HG02763 (cell line): ENCODE measurements at regions not wholly inside any gene's neighbourhood (a gene's known extent, or its start where the extent isn't known, plus 50 kb on each side); places are given as distances from the start of the nearest gene placed in this dataset.
"Not testable (repeated sequence)": the region's sequence is repeated elsewhere in the genome, so short reads cannot be mapped to it uniquely, and the experiment has no call there.

Experiments used
- ATAC-seq: cut with Tn5 transposase; IDR thresholded peaks from one replicate; pipeline ENCODE4 v1.9.1; 2021; ENCODE audit warnings: mild to moderate bottlenecking, moderate library complexity; ENCODE audit not compliant: unreplicated experiment

DNA sequence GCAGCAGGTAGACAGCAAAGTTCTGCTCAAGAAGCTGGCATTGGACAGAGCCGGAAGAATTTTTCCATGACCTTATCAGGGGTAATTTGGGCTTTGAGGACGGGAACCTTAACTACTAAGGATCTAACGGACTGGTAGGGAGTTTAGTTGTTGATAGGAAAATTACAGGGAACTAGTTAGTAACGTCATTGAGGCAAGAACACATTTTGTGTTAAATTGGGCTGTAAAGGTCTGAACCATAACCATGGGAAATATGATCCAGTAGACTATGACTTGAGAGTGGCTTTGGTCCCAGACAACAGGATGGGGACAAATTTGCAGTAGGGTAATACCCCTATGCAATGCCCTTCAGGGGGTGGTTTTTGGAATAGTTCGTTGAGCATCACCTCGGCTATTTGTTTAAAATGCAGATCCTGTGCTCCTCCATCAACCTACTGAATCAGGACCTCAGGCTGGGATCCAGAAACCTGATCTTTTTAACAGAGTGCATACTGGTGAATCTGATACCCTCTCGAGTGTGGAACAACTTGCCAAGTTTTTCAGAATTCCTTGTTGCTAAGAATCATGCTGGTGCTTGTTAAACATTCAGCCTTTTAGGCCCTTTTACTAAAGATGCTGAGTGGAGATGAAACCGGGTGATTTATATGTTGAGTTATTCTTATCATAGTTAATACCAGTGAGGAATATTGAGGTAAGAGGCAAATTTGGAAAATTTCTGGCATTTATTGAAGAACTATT lies 255.1 kb downstream of the MAP2K6 start:
- no peak for ATAC-seq

DNA sequence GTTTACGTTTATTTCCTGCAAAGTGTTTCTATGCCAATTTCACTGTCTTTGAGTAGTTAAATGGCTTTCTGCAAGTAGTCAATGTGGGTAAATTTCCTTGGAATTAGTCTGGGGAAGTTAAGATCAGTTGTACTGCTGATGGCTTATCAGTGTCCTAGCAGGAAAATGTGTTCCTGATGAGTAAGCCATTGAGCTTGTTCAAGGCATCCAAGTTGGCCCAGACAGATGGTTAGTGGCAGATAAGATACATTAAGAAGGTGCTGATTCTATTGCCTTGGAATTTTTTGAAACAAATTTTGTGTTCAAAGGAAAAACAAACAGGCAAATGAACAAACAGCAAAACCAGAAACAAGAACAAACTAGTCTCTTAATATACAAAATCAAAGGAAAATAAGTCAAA lies 258.4 kb downstream of the MAP2K6 start:
- ATAC-seq = no peak

DNA sequence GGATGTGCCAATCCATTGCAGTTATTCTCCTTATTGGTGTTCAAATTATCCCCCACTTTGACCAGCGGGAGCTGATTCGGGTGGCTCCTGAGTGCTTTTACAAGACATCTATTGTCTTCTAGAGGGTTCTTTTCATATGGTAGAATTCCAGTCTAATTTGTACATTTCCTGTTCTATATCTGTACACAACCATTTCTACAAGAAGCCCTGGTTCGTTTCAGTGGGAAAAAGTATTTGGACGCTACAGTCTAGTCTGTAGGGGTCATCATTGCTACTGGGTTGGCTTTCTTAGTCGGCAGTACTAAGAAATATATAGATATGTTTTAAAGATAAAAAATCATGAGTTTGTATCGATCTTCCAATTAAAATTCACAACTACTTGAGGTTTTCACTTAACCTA lies 262.6 kb downstream of the MAP2K6 start:
- ATAC-seq = no peak

DNA sequence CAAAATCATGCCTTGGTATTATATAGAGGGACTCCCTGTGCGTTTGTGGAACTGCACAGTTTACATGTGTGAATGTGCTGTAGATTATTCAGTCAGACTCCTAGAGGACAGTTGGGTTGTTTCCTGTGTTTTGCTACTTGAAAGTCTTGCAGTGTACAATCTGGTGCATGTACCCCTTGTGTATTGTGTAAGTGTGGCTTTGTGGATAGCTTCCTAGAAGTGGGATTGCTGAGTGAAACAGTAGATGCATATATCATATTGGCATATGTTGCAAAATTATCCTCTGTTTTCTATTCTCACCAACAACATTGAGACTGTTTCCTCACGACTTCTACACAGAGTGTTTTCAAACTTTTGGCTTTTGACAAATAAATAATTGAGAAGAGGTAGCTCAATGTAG lies 263.7 kb downstream of the MAP2K6 start:
- no peak for ATAC-seq

DNA sequence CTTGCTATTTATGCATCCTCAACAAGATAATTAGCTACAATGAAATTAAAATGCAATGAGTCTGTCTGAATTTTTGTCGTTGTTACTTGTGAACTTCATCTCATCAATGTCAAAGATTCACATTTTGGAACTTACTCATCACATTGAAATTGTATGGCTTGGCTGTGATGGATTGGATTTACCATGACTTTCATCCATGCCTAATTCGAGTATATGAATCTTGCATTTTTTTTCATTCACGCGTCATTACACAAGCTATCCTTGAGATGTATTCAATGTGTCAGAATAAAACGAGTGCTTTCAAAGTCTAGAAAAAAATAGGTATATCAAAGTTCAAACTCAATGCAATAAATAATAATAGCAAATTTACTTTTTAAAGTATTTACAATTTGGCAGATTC lies 265.3 kb downstream of the MAP2K6 start:
- ATAC-seq = no peak

DNA sequence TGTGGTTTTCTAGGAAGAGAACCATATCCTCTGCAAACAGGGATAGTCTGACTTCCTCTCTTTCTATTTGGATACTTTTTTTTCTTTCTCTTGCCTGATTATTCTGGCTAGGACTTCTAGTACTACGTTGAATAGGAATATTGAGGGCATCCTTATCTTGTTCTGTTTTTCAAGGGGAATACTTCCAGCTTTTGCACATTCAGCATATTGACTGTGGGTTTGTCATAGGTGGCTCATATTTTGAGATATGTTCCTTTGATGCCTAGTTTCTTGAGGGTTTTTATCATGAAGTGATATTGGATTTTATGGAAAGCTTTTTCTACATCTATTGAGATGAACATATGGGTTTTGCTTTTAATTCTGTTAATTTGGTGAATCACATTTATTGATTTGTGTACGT lies 269.8 kb downstream of the MAP2K6 start:
- ATAC-seq = no peak

DNA sequence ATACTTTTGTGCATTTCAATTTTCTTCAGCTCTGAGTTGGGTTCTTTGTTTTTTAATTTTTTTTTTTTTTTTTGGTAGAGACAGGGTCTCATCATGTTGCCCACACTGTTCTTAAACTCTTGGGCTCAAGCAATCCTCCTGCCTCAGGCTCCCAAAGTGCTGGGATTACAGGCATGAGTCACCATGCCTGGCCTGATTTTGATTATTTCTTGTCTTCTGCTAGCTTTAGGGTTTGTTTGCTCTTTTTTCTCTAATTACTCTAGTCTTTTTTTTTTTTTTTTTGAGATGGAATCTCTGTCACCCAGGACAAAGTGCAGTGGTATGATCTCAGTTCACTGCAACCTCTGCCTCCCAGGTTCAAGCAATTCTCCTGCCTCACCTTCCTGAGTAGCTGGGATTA lies 270.7 kb downstream of the MAP2K6 start:
- not testable (repeated sequence) for ATAC-seq

DNA sequence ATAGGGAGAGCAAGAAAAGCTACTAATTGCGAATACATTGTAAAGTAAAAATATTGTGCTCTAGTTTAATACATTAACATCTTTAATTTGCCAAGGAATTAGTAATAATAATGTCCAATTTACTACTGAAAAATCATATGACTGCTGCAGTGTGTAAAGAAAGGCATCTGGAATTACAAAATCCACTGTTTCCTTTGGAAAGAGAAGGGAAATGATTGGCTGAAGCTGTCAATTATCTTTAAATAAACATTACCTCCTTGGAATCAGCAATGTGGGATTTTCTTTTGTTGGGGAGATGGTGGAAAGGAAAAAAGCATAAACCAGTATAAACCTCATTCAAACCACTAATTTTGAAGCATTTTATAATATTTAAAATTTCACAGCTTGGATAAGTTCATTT lies 276.0 kb downstream of the MAP2K6 start:
- ATAC-seq = no peak

DNA sequence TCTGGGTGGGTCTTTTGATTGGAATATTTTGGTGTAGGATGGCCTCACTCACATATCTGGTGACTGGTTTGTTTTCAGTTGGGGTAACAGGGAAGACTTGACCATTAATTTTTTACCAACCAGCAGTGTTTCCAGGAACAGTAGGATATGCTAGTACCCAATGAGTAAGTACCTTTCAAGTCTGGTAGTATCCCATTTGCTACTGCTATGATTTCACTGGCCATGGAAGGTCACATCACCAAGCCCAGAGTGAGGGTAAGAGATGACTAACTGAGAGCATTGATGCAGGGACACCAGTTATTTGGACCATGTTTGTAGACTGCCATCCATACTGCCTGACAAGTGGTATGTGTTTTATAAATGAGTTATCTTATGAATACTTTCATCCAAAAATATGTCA lies 277.7 kb downstream of the MAP2K6 start:
- no peak for ATAC-seq

DNA sequence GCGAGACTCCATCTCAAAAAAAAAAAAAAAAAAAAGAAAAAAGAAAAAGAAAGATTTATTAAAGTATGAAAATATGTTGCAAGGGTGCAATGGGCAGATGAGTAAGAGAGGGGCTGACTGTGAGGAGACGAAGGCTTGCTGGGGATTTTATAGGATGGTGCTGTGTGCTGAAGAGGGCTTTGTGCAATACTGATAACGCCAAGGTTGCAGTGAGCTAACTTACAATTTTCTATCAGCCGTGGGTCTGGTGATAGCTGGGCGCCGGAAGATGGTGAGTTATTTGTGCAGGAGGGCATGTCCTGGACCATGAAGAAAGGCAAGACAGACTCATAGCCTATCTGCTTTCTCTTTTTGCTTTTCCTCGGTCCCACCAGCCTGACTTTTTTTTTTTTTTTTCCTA lies 281.1 kb downstream of the MAP2K6 start:
- no peak for ATAC-seq

DNA sequence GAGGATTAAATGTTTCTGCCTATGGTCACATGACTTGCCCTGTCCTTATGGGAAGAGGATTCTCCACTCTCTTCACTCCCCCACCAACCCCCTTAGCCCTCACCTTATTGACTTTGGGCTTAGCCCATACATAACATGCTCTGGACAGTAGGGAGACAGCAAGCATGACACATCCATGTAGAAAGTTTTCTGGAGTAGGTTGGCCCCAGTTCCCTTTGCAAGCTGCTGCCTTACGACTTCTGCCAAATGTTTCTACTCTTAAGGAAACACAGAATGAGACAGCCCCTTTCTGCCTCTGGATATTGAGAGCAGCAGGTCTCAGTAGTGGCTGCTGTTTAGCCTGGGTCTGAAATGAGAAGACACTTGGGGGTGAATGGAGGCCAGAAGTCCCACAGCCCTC lies 282.2 kb downstream of the MAP2K6 start:
- no peak for ATAC-seq

DNA sequence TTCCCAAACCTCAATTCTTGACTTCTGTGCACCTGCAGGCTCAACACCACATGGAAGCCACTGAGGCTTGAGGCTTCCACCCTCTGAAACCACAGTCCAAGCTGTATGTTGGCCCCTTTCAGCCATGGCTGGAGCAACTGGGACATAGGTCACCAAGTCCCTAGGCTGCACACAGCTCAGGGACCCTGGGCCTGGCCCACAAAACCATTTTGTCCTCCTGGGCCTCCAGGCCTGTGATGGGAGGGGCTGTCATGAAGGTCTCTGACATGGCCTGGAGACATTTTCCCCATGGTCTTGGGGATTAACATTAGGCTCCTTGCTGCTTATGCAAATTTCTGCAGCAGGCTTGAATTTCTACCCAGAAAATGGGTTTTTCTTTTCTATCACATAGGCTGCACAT lies 283.9 kb downstream of the MAP2K6 start:
- ATAC-seq = not testable (repeated sequence)

DNA sequence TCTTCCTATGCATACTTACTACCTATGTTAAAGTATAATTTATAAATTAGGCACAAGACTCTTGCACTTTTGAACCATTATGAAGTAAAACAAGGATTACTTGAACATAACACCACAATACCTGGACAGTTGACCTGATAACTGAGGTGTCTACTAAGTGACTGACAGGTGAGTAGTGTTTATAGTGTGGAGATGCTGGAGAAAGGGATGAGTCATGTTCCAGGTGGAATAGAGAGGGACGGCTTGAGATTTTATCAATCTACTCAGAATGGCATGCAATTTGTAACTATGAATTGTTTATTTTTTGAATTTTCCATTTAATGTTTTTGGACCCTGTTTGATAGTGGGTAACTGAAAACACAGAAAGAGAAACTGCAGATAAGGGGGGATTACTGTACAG lies 287.6 kb downstream of the MAP2K6 start:
- ATAC-seq = no peak

DNA sequence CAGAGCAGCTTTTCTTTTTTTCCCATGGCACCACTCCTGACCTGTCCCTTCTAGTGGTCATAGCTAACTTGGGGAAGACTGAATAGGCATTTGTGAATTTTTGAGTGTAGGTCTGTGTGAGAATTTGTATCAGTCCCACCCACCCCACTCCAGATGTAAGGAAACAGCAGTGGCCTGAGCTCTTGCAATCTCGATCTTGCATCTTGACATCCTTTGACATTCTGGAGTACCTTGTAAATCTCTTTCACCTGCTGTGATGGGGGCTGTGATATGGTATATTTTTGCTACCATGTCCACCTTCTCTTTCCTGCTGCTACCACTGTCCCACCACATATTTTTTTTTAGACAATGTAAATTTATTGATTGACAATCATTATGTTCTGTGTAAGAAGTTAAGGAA lies 289.3 kb downstream of the MAP2K6 start:
- no peak for ATAC-seq

DNA sequence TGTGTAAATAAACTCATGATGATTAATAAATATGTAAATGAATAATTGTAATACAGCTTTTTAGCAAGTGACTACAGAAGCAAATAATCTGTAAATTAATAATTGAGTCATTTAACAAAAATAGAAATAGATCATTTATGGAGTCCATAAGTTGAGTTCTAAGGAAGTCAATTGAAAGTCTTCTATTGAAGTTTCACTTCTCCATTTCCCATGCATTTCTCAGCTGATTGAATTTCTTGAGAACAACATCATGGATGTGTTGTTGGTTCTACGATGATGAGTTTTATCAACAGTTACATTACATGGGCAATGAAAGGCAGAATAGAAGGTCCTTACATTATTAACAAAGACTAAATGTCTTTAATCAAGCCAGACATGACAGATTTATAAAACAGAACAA lies 290.4 kb downstream of the MAP2K6 start:
- ATAC-seq = no peak

DNA sequence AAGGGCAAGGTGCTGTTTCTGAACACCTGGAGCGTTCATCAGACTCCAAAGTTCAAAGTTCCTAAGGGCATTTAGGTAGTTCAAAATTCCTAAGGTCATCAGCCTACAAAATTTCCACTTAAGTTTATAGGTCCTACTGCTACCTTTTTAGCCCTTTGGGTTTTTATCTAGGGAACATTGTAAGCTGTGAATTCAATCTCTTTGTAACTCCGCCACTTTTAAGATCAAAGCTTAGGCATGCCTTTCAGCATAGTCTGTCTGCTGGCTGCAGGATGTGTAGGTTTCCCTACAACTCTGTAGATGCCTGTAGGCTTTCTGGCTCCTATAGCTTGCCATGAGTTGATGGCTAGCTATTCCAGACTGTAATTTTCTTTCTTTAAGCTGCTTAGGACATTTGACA lies 291.6 kb downstream of the MAP2K6 start:
- ATAC-seq = no peak

DNA sequence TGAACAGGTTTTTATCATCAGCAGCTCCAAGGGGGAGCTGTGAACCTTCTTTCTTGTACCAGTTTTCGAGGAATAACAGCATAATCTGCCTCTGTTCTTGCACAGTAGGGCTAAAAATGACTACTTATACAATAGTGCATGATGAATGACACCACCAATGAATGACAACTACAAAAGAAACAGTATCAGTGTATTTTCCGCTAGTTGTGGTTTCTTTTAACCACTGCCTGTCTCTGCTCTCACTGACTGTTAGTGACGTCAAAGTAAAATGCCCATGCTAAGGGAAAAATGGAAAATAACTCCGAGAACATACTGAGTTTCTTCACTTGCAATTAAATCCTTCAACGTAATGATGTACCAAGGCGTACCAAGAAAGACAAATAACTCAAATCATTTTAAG lies 294.9 kb downstream of the MAP2K6 start:
- no peak for ATAC-seq

DNA sequence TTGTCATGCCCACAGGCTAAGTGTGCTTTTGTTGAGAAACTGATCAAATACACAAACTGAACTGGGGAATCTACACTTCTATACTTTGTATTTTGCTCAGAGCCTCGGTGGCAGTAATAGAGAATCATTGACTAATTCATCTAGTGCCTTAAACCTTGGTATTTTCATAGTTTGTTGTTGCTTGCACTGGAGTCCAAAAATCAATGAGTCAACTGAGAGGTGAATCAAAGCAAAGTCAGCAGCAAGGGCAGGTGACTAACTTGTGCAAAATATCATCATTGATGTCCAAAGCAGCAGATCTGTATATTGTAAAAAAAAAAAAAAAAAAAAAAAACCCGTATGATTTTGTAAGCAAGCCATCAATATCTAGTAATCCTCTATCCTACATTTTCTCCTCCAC lies 296.4 kb downstream of the MAP2K6 start:
- ATAC-seq = no peak

DNA sequence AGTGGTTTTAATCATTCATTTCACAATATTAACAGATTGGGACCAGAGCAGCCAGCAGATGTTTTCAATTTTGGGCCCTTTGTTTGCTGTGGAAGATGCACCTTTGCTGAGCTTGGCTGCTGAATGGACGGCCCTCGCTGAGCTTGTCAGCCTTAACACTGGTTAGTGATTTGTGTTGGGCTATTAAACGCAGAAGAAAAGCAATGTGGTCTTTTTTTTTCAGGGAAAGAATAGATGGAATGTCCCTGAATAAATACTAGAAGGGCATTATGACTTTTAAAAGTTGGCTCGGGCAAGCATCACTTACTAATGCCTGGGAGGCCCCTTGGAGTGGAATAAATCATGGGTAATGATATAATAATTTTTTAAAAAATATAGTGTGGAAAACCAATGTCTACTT lies 297.0 kb downstream of the MAP2K6 start:
- ATAC-seq = no peak

DNA sequence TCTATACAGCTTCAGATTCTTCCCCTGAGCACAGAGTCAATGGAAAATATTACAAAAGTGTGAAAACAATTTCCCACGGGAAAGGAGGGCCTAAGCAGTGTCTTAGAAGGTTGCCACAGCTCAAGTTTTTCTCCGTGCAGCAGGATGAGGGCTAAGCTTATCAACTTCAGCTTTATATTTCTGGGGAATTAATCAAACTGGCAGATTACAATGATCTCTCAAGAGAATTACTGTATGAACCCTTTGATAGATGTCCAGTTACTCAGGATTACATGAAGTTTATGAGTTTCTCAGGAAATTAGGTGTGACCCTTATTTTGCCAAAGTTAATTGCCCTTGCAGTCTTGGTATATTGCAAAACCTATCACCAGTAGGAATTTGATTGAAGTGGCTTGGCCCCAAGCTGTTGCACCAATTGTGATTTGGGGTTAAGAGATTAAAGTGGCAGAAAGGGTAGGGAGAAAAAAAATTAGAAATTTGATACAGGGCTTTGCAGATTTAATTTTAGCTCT lies 298.4 kb downstream of the MAP2K6 start:
- ATAC-seq = no peak

DNA sequence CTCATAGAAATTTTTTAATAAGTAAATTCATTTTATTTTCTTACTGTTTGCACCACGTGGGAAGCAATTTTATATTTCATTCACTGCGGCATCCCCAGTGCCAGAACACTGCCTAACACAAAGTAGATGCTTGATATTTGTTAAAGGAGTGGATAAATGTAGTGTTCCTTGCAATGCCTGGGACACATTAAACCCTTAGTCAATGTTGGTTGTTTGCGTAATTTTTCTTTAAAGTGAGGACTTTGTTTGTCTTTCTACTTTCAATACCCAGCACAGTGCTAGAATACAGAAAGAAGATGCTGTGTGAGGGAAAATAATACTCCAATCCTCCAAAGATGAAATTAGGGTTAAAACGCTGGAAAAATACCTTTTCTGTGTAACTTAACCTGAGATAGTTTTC lies 299.3 kb downstream of the MAP2K6 start:
- ATAC-seq = no peak

DNA sequence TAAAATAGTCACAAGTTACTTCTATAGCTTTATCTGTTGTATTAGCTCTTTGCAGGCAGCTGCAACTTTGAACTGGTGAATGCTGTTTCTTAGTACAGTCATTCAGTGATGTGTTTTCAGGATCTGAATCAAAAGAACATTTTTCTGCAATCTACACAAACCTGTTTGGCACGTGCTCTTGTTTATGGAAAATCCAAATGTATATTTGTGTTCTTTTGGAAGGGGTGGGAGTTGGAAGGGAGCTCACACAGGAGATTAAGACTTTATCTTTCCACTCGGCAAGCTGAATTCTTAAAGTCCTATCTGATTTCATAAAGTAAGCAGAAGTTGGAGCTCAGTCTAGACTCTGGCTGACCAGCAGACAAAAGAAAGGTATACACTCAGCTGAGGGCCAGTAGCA lies 300.2 kb downstream of the MAP2K6 start:
- no peak for ATAC-seq

DNA sequence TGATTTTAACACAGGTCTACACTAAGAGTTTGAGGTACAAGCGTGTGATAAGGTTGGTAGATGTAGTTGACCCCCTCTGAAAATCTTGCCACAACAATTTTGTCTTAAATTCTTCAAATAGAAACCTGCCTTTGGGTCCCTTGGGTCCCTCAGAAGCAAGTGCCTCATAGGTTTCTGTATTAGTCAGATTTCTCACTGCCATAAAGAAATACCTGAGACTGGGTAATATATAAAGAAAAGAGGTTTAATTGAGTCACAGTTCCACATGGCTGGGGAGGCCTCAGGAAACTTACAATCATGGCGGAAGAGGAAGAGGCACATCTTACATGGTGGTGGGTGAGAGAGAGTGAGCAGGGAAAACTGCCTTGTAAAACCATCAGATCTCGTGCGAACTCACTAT lies 301.2 kb downstream of the MAP2K6 start:
- no peak for ATAC-seq
